Neuronal stem cell (in vitro differentiated cells): ENCODE measurements at regions not wholly inside any gene's neighbourhood (a gene's known extent, or its start where the extent isn't known, plus 50 kb on each side); places are given as distances from the start of the nearest gene placed in this dataset.
"Not testable (repeated sequence)": the region's sequence is repeated elsewhere in the genome, so short reads cannot be mapped to it uniquely, and the experiment has no call there.

Experiments used
- DNase-seq: peaks from one replicate; pipeline ENCODE4 v3.0.0-alpha.2; 2013; ENCODE audit warnings: low spot score
- H2AFZ ChIP-seq: one replicate; pipeline ENCODE4 v1.6.1; 2013; ENCODE audit warnings: mild to moderate bottlenecking, low read length, inconsistent platforms
- H2AK5ac ChIP-seq: 2 replicates; pipeline ENCODE4 v1.6.1; 2013; ENCODE audit warnings: low read depth, mild to moderate bottlenecking, inconsistent platforms, low read length, moderate library complexity, mixed read lengths
- H2BK120ac ChIP-seq: 2 replicates; pipeline ENCODE4 v1.6.1; 2013; ENCODE audit warnings: low read depth, mild to moderate bottlenecking, inconsistent platforms, low read length, moderate library complexity, mixed read lengths
- H2BK12ac ChIP-seq: one replicate; pipeline ENCODE4 v1.6.1; 2013; ENCODE audit warnings: low read length, inconsistent platforms
- H2BK15ac ChIP-seq: 2 replicates; pipeline ENCODE4 v1.6.1; 2013; ENCODE audit warnings: mild to moderate bottlenecking, low read length, inconsistent platforms, mixed read lengths
- H2BK5ac ChIP-seq: one replicate; pipeline ENCODE4 v1.6.1; 2013; ENCODE audit warnings: inconsistent platforms, mild to moderate bottlenecking, low read length, moderate library complexity
- H3K14ac ChIP-seq: one replicate; pipeline ENCODE4 v1.6.1; 2013; ENCODE audit warnings: low read length, inconsistent platforms
- H3K18ac ChIP-seq: 2 replicates; pipeline ENCODE4 v1.6.1; 2013; ENCODE audit warnings: low read length, inconsistent platforms
- H3K23ac ChIP-seq: 2 replicates; pipeline ENCODE4 v1.6.1; 2013; ENCODE audit warnings: low read depth, mild to moderate bottlenecking, mixed read lengths, low read length, inconsistent platforms; ENCODE audit not compliant: poor library complexity
- H3K27ac ChIP-seq: replicated peaks from 3 replicates; pipeline ENCODE4 v1.5.1; 2013; ENCODE audit warnings: low read length, inconsistent platforms
- H3K27me3 ChIP-seq, 3 experiments: 2 replicates each; pipeline ENCODE4 v1.6.1; 2013; ENCODE audit warnings: low read length in 3 of 3, mild to moderate bottlenecking in 2 of 3, inconsistent platforms in 1 of 3, low read depth in 1 of 3, mixed read lengths in 1 of 3, moderate library complexity in 1 of 3; ENCODE audit not compliant: control insufficient read depth in 3 of 3, insufficient read depth in 3 of 3
- H3K36me3 ChIP-seq, 2 donors: replicated peaks in 1 of 2; 2 replicates each; pipeline ENCODE4 v1.6.1; 2013; ENCODE audit warnings: low read length in 2 of 2; ENCODE audit not compliant: control insufficient read depth in 2 of 2, insufficient read depth in 2 of 2
- H3K4ac ChIP-seq: 2 replicates; pipeline ENCODE4 v1.6.1; 2013; ENCODE audit warnings: inconsistent platforms, mild to moderate bottlenecking, low read length, moderate library complexity
- H3K4me1 ChIP-seq, 2 donors: 1 replicate in 1 of 2; 2 replicates in 1 of 2; pipeline ENCODE4 v1.6.1; 2013; ENCODE audit warnings: low read length in 2 of 2, low read depth in 1 of 2; ENCODE audit not compliant: control insufficient read depth in 2 of 2, insufficient read depth in 1 of 2
- H3K4me2 ChIP-seq: one replicate; pipeline ENCODE4 v1.6.1; 2013; ENCODE audit warnings: mild to moderate bottlenecking, low read length, inconsistent platforms; ENCODE audit not compliant: insufficient read depth, poor library complexity, severe bottlenecking
- H3K4me3 ChIP-seq, 2 donors: 2 replicates each; pipeline ENCODE4 v1.5.1; 2013; ENCODE audit warnings: low read length in 2 of 2, mild to moderate bottlenecking in 2 of 2, inconsistent platforms in 1 of 2, moderate library complexity in 1 of 2
- H3K79me1 ChIP-seq: one replicate; pipeline ENCODE4 v1.6.1; 2013; ENCODE audit warnings: low read depth, mild to moderate bottlenecking, inconsistent platforms, low read length, moderate library complexity
- H3K9ac ChIP-seq: one replicate; pipeline ENCODE4 v1.6.1; 2013; ENCODE audit warnings: mild to moderate bottlenecking, low read depth, low read length, inconsistent platforms; ENCODE audit not compliant: poor library complexity
- H3K9me3 ChIP-seq, 2 donors: replicated peaks in 1 of 2; 2 replicates each; pipeline versions ENCODE3 to v1.6.1; 2013; ENCODE audit warnings: low read length in 2 of 2, mild to moderate bottlenecking in 2 of 2, inconsistent platforms in 1 of 2, low read depth in 1 of 2, mixed read lengths in 1 of 2, moderate library complexity in 1 of 2; ENCODE audit not compliant: control insufficient read depth in 2 of 2, insufficient read depth in 1 of 2
- H4K8ac ChIP-seq: one replicate; pipeline ENCODE4 v1.6.1; 2013; ENCODE audit warnings: low read depth, mild to moderate bottlenecking, inconsistent platforms, low read length, moderate library complexity
- H4K91ac ChIP-seq: one replicate; pipeline ENCODE4 v1.6.1; 2013; ENCODE audit warnings: low read length, low read depth, mild to moderate bottlenecking, inconsistent platforms; ENCODE audit not compliant: poor library complexity
- WGBS, 2 donors: extraction: QIAGEN DNeasy Blood & Tissue Kit; methylation state at CpG; one replicate each; pipeline ENCODE4 v1.1.7; 2013; ENCODE audit warnings: missing lambda C conversion rate in 2 of 2, mixed read lengths in 1 of 2; ENCODE audit not compliant: insufficient read length in 2 of 2, insufficient replicate concordance in 1 of 2; ENCODE audit errors: extremely low coverage in 2 of 2; 5-methylcytosine and 5-hydroxymethylcytosine counted together

- WGBS, 2 donors: no CpG with 5 or more reads among the region's 3 CpGs
- not testable (repeated sequence) for H3K27me3 ChIP-seq, H2BK5ac ChIP-seq
Measured at GRCh38 chr9:105010089-105010488, 82.1 kb upstream of the ABCA1 start.

DNA sequence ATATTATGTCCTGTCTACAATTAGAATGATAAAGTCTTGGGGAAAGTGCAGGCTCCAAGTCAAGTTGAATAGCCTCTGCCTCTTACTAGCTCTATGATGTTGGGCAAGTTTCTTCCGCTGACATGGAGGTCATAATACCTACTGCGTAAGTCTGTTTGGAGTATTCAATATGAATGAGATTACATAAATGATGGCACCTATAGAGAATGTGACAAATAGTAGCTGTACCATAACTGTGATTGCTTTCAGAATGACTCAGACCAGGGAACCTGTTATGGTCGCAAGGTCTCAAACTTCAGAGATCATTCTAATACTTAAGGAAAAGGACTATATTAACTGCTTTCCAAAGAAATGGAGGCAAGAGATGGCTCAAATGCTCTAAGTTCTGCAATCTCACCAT is 94.0 kb upstream of the ABCA1 start:
- no peak overlapping the region for H2AK5ac ChIP-seq
- no peak overlapping the region for H3K4me3 ChIP-seq
- no peak overlapping the region for H4K8ac ChIP-seq
- no CpG with 5 or more reads among the region's 3 CpGs for WGBS, 2 donors
- no peak overlapping the region for H2BK5ac ChIP-seq
- H2AFZ ChIP-seq: no peak overlapping the region
- H3K14ac ChIP-seq: no peak overlapping the region
- no peaks in the 10 kb centered on the region for H3K79me1 ChIP-seq
- H3K9ac ChIP-seq: no peak overlapping the region
- H3K18ac ChIP-seq: no peak overlapping the region
- H3K4ac ChIP-seq: no peak overlapping the region
- no peak overlapping the region for H3K23ac ChIP-seq
- H3K4me2 ChIP-seq: no peak overlapping the region
- H2BK15ac ChIP-seq: no peak overlapping the region
- H4K91ac ChIP-seq: no peak overlapping the region
- H3K9me3 ChIP-seq: no peaks in the 10 kb centered on the region
- H3K36me3 ChIP-seq: no peaks in the 10 kb centered on the region
- no peak overlapping the region for H2BK12ac ChIP-seq
- peaks cover 8 to 17% of the 10 kb centered on the region in 2 donors for H3K4me1 ChIP-seq
- H3K27me3 ChIP-seq: no peaks in the 10 kb centered on the region
- DNase-seq: no peak
- H2BK120ac ChIP-seq: no peak overlapping the region
- H3K27ac ChIP-seq: no peak overlapping the region

More at GRCh38 chr9:105010089-105010488, 82.1 kb upstream of the ABCA1 start:
- not testable (repeated sequence) for H3K14ac ChIP-seq, H2BK15ac ChIP-seq, H3K9ac ChIP-seq, H2BK12ac ChIP-seq, H2BK120ac ChIP-seq, H3K23ac ChIP-seq, H3K36me3 ChIP-seq, H3K4me1 ChIP-seq, DNase-seq, H2AK5ac ChIP-seq, H4K91ac ChIP-seq, H4K8ac ChIP-seq, H3K4me3 ChIP-seq, H3K27ac ChIP-seq, H3K79me1 ChIP-seq, H3K18ac ChIP-seq, H2AFZ ChIP-seq, H3K4ac ChIP-seq, H3K4me2 ChIP-seq, H3K9me3 ChIP-seq

DNA sequence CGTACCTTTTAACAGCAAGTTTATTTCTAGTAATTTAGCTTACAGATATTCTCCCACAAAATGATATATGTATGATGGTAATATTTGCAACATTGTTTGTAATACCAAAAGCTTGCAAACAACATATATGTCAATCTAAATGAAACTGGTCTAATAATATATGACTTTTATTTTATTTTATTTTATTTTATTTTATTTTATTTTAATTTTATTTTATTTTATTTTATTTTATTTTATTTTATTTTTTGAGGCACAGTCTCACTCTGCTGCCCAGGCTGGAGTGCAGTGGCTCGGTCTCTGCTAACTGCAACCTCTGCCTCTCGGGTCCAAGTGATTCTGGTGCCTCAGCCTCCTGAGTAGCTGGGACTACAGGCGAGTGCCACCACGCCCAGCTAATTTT is 94.6 kb upstream of the ABCA1 start:
- not testable (repeated sequence) for H2AFZ ChIP-seq, H3K4ac ChIP-seq, H3K9me3 ChIP-seq, H2BK120ac ChIP-seq, H2BK5ac ChIP-seq, H3K14ac ChIP-seq, H3K4me3 ChIP-seq, H2BK15ac ChIP-seq, H2BK12ac ChIP-seq, H3K27me3 ChIP-seq, H3K79me1 ChIP-seq, H4K8ac ChIP-seq, H3K18ac ChIP-seq, H4K91ac ChIP-seq, H3K4me2 ChIP-seq, H3K27ac ChIP-seq, H3K36me3 ChIP-seq, H3K23ac ChIP-seq, DNase-seq, H2AK5ac ChIP-seq, H3K9ac ChIP-seq
- H3K4me1 ChIP-seq: peaks cover 8 to 22% of the 10 kb centered on the region in 2 donors
- no CpG with 5 or more reads among the region's 5 CpGs for WGBS, 2 donors

- no peak overlapping the region for H3K18ac ChIP-seq
- no peak overlapping the region for H3K4me3 ChIP-seq
- no CpG with 5 or more reads among the region's 1 CpG for WGBS, 2 donors
Measured at GRCh38 chr9:105023788-105024187, 95.8 kb upstream of the ABCA1 start.

More at GRCh38 chr9:105023788-105024187, 95.8 kb upstream of the ABCA1 start:
- Histone ChIP-seq H4K8ac (no peak overlapping the region), H3K4me2 (no peak overlapping the region), H3K9me3 (no peaks in the 10 kb centered on the region), H2BK120ac (no peak overlapping the region), H2AFZ (no peak overlapping the region), H3K4ac (no peak overlapping the region), H3K4me1 (peaks cover 8 to 22% of the 10 kb centered on the region in 2 donors), H2AK5ac (no peak overlapping the region), H3K79me1 (no peaks in the 10 kb centered on the region), H3K9ac (no peak overlapping the region), H2BK12ac (no peak overlapping the region), H3K27me3 (no peaks in the 10 kb centered on the region), H2BK5ac (no peak overlapping the region), H3K23ac (no peak overlapping the region), H3K36me3 (no peaks in the 10 kb centered on the region), H3K14ac (no peak overlapping the region), H3K27ac (no peak overlapping the region), H2BK15ac (no peak overlapping the region), H4K91ac (no peak overlapping the region)
- DNase-seq: no peak
